ENCODE measurements at regions not wholly inside any gene's neighbourhood (a gene's known extent, or its start where the extent isn't known, plus 50 kb on each side); places are given as distances from the start of the nearest gene placed in this dataset.

- DNase-seq (ENCODE audit: low spot score) = no peak
Observed at GRCh38 chr1:3954170-3955169, 54.4 kb upstream of the C1orf174 start.

DNA sequence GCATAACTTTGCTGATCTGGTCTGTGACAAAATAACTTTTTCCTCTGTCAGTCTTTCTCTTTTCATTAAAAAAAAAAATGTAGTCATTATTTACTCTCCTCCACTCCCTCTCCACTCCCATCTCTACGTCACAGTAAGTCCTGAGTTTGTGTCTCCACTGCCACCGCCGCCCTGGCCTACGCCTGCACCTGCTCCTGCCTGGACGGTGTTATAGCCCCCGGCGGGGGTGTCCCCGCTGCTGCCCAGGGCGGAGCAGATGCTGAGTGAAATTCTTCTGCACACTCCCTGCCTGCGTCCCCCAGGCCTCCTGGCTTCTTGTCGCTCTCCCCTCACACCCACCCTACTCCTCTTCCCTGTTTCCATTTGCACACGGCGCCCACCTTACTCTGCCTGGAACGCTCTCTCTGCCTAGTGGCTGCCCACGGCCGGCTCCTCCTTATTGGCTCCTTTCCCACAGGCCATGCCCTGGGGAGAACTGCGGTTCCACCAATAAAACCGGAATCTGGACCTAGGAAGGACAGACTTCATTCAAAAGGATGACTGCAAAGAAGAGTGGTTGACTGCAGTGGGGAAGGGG is 55.2 kb upstream of the C1orf174 start:
- DNase-seq (ENCODE audit: low spot score) = no peak

DNA sequence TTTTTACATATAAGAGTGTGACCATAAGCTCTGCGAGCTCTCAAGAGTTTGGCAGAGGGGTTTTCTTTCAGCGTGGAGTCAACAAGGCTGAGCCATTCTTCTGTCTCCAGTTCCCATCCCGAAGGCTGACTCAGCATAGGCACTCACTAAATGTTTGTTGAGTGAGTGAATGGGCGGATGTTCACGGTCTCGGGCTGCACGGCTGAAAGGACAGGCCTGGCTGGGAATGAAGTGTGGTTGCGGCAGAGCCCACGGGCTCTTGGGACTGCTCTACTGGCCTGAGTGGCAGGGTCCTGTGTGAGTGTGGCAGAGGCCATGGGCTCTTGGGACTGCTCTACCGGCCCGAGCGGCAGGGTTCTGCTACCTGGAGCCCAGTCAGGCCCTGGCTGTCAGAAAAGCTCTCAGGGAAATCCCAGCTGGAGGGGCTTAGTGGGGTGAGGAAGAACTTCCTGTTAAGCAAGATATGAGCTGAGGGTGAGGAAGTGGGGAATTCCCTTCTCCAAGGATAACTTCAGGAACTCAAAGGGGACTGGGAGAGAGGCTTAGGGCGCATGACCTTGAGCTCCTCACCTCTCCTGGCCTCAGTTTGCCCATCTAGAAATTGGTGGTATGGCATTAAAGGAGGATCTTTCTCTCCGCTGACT is 56.6 kb upstream of the C1orf174 start:
- no peak for DNase-seq (ENCODE audit: low spot score)

DNA sequence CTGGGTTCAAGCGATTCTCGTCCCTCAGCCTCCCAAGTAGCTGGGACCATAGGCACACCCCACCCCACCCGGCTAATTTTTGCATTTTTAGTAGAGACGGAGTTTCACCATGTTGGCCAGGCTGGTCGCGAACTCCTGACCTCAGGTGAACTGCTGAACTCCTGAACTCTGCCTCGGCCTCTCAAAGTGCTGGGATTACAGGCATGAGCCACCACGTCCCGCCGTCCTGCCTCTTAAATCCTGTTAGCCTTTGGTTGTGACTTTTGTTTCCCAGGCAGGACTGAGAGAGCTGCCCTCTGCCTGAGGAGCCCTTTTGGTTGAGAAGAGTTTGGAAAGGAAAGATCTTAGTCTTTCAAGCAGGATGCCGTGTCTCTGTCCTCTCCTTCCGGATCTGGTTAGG is 59.3 kb upstream of the C1orf174 start:
- DNase-seq (ENCODE audit: low spot score) = no peak

GRCh38 chr1:3963554-3963953 is 63.5 kb upstream of the C1orf174 start:
- no peak for DNase-seq (ENCODE audit: low spot score)

GRCh38 chr1:3965693-3966092 is 65.6 kb upstream of the C1orf174 start:
- no peak for DNase-seq (ENCODE audit: low spot score)

- no peak for DNase-seq (ENCODE audit: low spot score)
Observed at GRCh38 chr1:3968851-3969250, 68.8 kb upstream of the C1orf174 start.

- no peak for DNase-seq (ENCODE audit: low spot score)
Observed at GRCh38 chr1:3971981-3972380, 71.9 kb upstream of the C1orf174 start.

- no peak for DNase-seq (ENCODE audit: low spot score)
Observed at GRCh38 chr1:3975903-3976630, 76.0 kb upstream of the C1orf174 start.

DNA sequence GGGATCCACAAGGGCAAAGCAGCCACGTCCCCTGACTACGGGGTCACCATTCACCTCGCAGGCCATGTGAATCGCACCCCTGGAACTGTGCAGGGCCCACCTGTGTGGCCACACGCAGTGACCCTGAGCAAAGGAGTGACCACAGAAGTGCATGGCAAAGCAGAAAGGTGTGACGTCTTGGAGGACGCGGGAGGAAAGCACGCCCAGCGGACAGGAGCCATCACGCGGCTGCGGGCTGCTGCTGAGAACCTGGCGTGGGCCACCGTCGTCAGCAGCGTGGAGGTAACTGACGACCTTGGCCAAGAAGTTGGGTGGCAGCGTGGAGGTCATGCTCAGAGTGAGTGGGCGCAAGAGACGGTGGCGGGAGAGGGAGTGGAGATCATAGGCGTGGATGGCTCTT is 76.7 kb upstream of the C1orf174 start:
- no peak for DNase-seq (ENCODE audit: low spot score)

DNA sequence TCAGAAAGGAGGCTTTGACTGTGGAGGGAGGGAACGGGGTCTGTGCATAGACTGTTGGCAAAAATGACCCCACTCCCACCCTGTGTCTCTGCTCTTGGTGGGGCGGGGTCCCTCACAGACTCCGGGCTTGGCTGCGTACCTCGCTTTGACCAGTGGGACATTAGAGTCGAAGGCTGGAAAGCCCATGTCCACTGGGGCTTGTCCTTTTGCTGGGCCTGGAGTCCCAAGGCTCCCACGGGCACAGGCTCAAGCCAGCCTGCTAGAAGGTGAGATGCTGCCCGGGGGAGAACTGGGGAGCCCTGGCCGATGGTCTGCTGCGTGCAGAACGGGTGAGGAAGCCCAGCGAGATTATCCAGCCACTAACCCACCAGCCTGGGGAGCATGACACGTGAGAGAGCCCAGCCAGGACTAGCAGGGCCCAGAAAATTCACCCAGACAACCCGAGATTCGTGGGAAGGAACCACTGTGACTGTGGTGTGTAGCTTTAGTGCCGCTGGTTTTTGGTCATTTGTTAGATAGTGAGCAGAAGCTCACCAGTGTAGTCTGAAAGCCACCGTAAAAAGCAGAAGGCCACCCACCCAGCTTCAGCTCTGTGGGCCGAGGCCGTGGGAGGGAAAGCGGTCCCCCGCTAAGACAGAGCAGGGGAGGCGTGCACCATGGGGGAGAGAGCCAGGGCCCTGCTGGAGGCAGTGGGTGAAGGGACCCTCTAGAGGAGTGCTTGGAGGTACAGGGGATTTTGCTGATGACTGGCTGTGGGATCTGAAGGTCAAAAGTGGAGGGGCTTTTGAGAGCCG is 78.3 kb upstream of the C1orf174 start:
- DNase-seq (ENCODE audit: low spot score) = no peak

GRCh38 chr1:3978990-3979325 is 78.9 kb upstream of the C1orf174 start:
- DNase-seq (ENCODE audit: low spot score) = no peak

- no peak for DNase-seq (ENCODE audit: low spot score)
Observed at GRCh38 chr1:3981261-3981660, 81.2 kb upstream of the C1orf174 start.

DNA sequence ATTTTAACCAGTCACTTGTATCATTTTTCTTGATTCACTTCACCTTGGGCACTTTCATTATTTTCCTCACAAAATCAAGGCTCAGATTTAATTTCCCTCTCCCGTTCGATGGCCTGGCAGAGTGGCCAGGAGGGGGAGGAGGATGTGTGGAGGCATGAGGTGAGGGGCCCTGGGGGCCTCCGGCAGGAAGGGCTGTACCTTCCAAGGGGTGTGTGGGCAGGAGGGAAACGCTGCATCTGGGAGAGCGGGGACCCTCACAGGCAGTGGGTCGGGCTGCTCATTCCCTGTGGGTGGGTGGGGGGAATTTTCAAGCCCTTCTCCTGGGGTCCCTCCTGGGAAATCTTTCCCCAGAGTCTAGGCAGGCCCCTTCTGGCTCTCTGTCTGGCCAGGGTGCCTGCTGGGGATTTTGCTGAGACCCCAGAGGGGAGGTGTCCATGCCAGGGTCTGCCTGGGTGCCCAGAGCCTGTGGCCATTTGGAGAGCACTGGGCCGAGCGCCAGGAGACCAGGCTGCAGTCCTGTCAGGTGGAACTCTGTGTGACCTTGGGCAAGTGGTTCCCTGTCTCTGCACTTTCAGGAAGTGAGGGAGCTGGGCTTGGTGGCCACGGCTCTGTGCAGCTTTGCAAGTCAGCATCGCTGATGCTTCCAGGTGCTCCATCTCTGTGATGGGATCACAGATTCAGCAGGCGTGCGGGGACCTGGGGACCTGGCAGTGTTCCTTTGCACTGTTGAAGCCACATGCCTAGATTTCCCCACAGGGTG is 81.9 kb upstream of the C1orf174 start:
- DNase-seq (ENCODE audit: low spot score) = no peak

DNA sequence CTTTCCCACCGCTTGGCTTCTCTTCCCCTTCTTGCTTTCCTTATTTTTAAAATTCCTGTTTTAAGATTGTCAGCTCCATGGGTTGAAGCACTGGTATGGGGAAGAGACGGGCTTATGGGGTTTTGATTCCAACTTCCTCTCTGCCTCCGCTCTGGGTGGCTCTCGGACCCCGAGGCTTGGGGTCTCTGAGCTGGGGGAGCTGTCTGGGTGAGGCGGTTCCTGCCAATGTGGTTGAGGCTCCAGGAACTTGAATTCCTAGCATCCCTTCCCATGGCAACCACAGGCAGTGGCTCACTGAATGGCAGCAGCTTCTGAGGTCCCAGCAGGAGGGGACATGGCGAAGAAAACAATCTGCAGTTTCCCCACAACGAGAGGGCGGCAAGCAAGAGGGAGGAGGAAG is 83.1 kb upstream of the C1orf174 start:
- DNase-seq (ENCODE audit: low spot score) = no peak

DNA sequence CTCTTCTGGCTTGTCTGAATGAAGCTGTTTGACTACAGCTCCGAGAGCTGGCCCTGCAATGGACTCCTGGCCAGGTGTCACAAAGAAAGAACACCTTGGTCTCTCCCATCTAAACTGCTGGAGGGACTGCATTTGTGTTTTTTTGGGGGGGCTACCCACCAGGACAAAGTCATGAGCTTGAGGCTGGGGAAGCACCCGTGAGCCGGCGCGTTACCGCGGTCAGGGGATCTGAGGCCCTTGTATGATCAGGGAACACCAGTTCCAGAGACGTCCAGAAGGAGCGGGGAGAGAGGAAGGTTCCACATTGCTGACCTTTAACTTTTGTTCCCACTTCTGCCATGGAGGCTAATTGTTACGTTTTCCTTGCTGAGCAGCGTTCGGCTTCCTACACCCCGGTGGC is 84.5 kb upstream of the C1orf174 start:
- no peak for DNase-seq (ENCODE audit: low spot score)

- no peak for DNase-seq (ENCODE audit: low spot score)
Observed at GRCh38 chr1:3986686-3987218, 86.7 kb upstream of the C1orf174 start.

GRCh38 chr1:3987669-3988235 is 87.7 kb upstream of the C1orf174 start:
- DNase-seq (ENCODE audit: low spot score) = no peak

GRCh38 chr1:3988431-3988830 is 88.4 kb upstream of the C1orf174 start:
- DNase-seq (ENCODE audit: low spot score) = no peak

DNA sequence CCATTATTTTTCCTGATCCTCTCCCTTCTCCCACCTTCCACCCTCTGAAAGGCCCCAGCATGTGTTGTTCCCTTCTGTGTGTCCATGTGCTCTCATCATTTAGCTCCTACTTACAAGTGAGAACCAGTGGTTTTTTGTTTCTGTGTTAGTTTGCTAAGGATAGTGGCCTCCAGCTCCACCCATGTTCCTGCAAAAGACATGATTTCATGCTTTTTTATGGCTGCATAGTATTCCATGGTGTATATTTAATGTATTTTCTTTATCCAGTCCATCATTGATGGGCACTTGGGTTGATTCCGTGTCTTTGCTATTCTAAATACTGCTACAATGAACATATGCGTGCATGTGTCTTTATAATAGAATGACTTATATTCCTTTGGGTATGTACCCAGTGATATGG is 89.4 kb upstream of the C1orf174 start:
- DNase-seq (ENCODE audit: low spot score) = no peak

Measured in COLO829 (cell line).